Osteocyte (in vitro differentiated cells): ENCODE measurements at regions not wholly inside any gene's neighbourhood (a gene's known extent, or its start where the extent isn't known, plus 50 kb on each side); places are given as distances from the start of the nearest gene placed in this dataset.

Experiments
- DNase-seq: peaks from one replicate; pipeline ENCODE4 v3.0.0; 2021; ENCODE audit warnings: mixed read lengths; ENCODE audit not compliant: unreplicated experiment; ENCODE audit errors: extremely low spot score
- H3K27ac Mint-ChIP-seq: one replicate; pipeline ENCODE4 v1.8.0; 2021; ENCODE audit warnings: mild to moderate bottlenecking, mixed read lengths; ENCODE audit not compliant: unreplicated experiment
- H3K27me3 Mint-ChIP-seq: one replicate; pipeline ENCODE4 v1.8.0; 2021; ENCODE audit warnings: mixed read lengths; ENCODE audit not compliant: unreplicated experiment
- H3K36me3 Mint-ChIP-seq: one replicate; pipeline ENCODE4 v1.8.0; 2021; ENCODE audit warnings: mixed read lengths; ENCODE audit not compliant: unreplicated experiment
- H3K4me1 Mint-ChIP-seq: one replicate; pipeline ENCODE4 v1.8.0; 2021; ENCODE audit warnings: mixed read lengths; ENCODE audit not compliant: unreplicated experiment
- H3K4me3 Mint-ChIP-seq: one replicate; pipeline ENCODE4 v1.8.0; 2021; ENCODE audit warnings: mild to moderate bottlenecking, moderate library complexity, mixed read lengths; ENCODE audit not compliant: unreplicated experiment
- H3K9me3 Mint-ChIP-seq: one replicate; pipeline ENCODE4 v1.8.0; 2021; ENCODE audit warnings: mixed read lengths; ENCODE audit not compliant: unreplicated experiment
- CTCF ChIP-seq: fragments of 200-600 bp; sonication (generic); IDR thresholded peaks from 2 replicates; pipeline ENCODE4 v1.5.0; 2021; ENCODE audit warnings: antibody characterized with exemption, mild to moderate bottlenecking, moderate library complexity

- no peaks in the 10 kb centered on the region for H3K36me3 Mint-ChIP-seq
- H3K4me1 Mint-ChIP-seq: no peaks in the 10 kb centered on the region
- no peak for TF ChIP-seq CTCF
These were observed 217.7 kb upstream of the HAND2 start for GRCh38 chr4:173747537-173748257.

GRCh38 chr4:173746424-173746823 lies 216.4 kb upstream of the HAND2 start:
- Mint-ChIP-seq H3K27ac (no peak overlapping the region), H3K9me3 (no peaks in the 10 kb centered on the region), H3K4me3 (no peak overlapping the region), H3K36me3 (no peaks in the 10 kb centered on the region), H3K27me3 (peaks cover 2% of the 10 kb centered on the region), H3K4me1 (no peaks in the 10 kb centered on the region)
- DNase-seq: no peak
- no peak for TF ChIP-seq CTCF

More at GRCh38 chr4:173747537-173748257, 217.7 kb upstream of the HAND2 start:
- Mint-ChIP-seq H3K27me3 (peaks cover 2% of the 10 kb centered on the region), H3K4me3 (no peak overlapping the region), H3K27ac (no peak overlapping the region), H3K9me3 (no peaks in the 10 kb centered on the region)
- DNase-seq: no peak

GRCh38 chr4:173745765-173746164 lies 215.7 kb upstream of the HAND2 start:
- H3K4me3 Mint-ChIP-seq: no peak overlapping the region
- no peak for DNase-seq
- no peak overlapping the region for H3K27ac Mint-ChIP-seq
- H3K9me3 Mint-ChIP-seq: no peaks in the 10 kb centered on the region
- H3K27me3 Mint-ChIP-seq: no peaks in the 10 kb centered on the region
- no peak for TF ChIP-seq CTCF
- H3K36me3 Mint-ChIP-seq: no peaks in the 10 kb centered on the region
- no peaks in the 10 kb centered on the region for H3K4me1 Mint-ChIP-seq

- Mint-ChIP-seq H3K27ac (no peak overlapping the region), H3K36me3 (no peaks in the 10 kb centered on the region), H3K4me1 (no peaks in the 10 kb centered on the region), H3K4me3 (no peak overlapping the region), H3K27me3 (peaks cover 2% of the 10 kb centered on the region), H3K9me3 (no peaks in the 10 kb centered on the region)
- TF ChIP-seq CTCF: no peak
- DNase-seq: no peak
These were observed 206.8 kb upstream of the HAND2 start for GRCh38 chr4:173736840-173737239.

- Mint-ChIP-seq H3K9me3 (no peaks in the 10 kb centered on the region), H3K27ac (no peak overlapping the region), H3K27me3 (peaks cover 2% of the 10 kb centered on the region), H3K36me3 (no peaks in the 10 kb centered on the region), H3K4me3 (no peak overlapping the region), H3K4me1 (no peaks in the 10 kb centered on the region)
- DNase-seq: no peak
- no peak for TF ChIP-seq CTCF
These were observed 205.6 kb upstream of the HAND2 start for GRCh38 chr4:173735585-173735984.
